ENCODE measurements at regions not wholly inside any gene's neighbourhood (a gene's known extent, or its start where the extent isn't known, plus 50 kb on each side); places are given as distances from the start of the nearest gene placed in this dataset.
A peak's percentile ranks its signal among the peaks of the same experiment; 100 is the strongest.

DNA sequence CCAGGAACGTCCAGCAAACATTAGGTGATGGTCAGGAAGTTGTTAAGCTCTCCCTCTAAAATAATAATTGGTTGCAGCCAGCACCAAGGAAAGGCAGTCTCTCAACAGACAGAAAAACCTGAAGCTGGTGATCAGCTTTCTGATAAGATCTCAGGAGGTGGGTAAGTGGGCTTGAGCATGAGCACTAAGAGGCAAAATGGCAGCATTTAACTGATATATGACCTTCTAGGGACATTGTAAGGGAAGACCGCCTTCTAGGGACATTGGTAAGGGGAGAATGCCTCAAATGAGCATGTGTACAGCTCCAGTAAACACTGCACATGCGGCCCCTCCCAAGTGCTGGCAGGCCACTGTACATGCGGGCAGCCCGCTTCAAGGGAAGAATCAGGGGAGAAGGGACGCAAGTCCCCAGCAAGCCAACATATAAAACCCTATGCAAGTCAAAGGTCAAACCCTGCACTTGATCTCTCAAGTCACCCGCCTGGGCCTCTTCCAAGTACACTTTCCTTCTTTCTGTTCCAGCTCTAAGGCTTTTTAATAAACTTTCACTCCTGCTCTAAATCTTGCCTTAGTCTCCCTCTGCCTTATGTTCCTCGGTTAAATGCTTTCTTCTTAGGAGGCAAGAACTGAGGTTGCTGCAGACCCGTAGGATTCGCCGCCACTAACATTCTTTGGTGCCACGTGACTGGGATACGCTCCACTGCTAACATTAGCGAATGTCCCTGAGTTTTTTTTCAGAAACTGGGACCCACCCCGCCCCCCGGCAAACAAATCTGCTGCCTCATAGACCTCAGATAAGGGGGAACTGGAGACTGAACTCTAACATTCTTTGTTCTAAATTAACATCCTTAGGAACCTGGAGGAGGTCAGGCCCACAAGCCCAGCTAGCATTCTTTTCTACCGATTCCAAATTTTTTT is 463.8 kb downstream of the LPIN1 start:
- TF ChIP-seq GATA2 (IDR thresholded peaks at IDR 0.05; ENCODE audit: low read depth, low read length), result 0 out of 2 replicates have a peak, but pooled peaks have one; percentile 19
- TF ChIP-seq GATA3 (IDR thresholded peaks at IDR 0.05; ENCODE audit: low read depth, low read length), result no peak

All from SH-SY5Y (cell line).